AG04450 (cell line): ENCODE measurements at regions not wholly inside any gene's neighbourhood (a gene's known extent, or its start where the extent isn't known, plus 50 kb on each side); places are given as distances from the start of the nearest gene placed in this dataset.

Experiments used
- CTCF ChIA-PET: fragments of 300-600, 350-600 bp; formaldehyde crosslinking; extraction: SDS; loops from one replicate; lab custom pipeline; 2022; ENCODE audit warnings: antibody characterized with exemption, inconsistent platforms; lab: Charles Lee
- POLR2A ChIA-PET: fragments of 350-600 bp; formaldehyde crosslinking; extraction: SDS; loops from one replicate; lab custom pipeline; 2021; ENCODE audit warnings: antibody characterized with exemption, inconsistent platforms; lab: Yijun Ruan, JAX
- DNase-seq: peaks from one replicate; pipeline ENCODE4 v3.0.0-alpha.2; 2011; ENCODE audit warnings: low read depth, low spot score
- H3K27ac ChIP-seq: one replicate; pipeline ENCODE4 v1.5.1; 2012; ENCODE audit warnings: low read depth, low read length, control low read depth
- H3K27me3 ChIP-seq: one replicate; pipeline ENCODE4 v1.6.0; 2012; ENCODE audit warnings: low read length; ENCODE audit not compliant: control insufficient read depth, insufficient read depth
- H3K4me3 ChIP-seq: 2 replicates; pipeline ENCODE4 v1.5.1; 2011; ENCODE audit warnings: mild to moderate bottlenecking, low read depth, low read length, control low read depth
- H3K9me3 ChIP-seq: 2 replicates; pipeline ENCODE4 v1.5.1; 2012; ENCODE audit warnings: low read length; ENCODE audit not compliant: control insufficient read depth, insufficient read depth
- TF ChIP-seq, protein P1 (sequence below): IDR thresholded peaks from 2 replicates; pipeline ENCODE4 v1.5.1; 2011; ENCODE audit warnings: low read depth, low read length, control low read depth, inconsistent platforms

GRCh38 chr5:73380041-73380440 lies 68.5 kb downstream of the FOXD1 start:
- CTCF ChIA-PET: no interaction called here
- Histone ChIP-seq H3K27me3 (no peaks in the 10 kb centered on the region), H3K4me3 (no peak overlapping the region), H3K9me3 (peaks cover 36% of the 10 kb centered on the region), H3K27ac (no peak overlapping the region)
- POLR2A ChIA-PET: no interaction called here
- TF ChIP-seq, protein P1, sequence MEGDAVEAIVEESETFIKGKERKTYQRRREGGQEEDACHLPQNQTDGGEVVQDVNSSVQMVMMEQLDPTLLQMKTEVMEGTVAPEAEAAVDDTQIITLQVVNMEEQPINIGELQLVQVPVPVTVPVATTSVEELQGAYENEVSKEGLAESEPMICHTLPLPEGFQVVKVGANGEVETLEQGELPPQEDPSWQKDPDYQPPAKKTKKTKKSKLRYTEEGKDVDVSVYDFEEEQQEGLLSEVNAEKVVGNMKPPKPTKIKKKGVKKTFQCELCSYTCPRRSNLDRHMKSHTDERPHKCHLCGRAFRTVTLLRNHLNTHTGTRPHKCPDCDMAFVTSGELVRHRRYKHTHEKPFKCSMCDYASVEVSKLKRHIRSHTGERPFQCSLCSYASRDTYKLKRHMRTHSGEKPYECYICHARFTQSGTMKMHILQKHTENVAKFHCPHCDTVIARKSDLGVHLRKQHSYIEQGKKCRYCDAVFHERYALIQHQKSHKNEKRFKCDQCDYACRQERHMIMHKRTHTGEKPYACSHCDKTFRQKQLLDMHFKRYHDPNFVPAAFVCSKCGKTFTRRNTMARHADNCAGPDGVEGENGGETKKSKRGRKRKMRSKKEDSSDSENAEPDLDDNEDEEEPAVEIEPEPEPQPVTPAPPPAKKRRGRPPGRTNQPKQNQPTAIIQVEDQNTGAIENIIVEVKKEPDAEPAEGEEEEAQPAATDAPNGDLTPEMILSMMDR: no peak
- DNase-seq: no peak

DNA sequence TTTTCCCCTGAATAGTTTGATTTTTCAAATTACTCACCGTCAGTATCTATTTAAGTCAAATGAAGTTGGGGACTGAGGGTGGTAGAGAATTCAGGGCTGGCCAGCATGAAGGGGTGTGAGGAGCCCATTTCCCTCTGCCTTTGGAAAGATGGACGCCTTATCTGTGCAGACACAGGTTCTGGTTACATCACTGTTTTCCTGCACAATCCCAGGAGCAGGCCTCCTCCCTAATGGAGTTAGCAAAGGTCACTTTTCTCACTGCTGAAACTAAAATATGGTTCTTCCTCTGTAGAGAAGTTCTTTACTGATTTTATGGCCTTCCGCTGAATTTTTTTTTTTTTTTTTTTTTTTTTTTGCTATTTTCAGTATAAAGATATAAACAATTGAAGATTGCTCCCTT lies 69.1 kb downstream of the FOXD1 start:
- TF ChIP-seq, protein P1: no peak
- H3K27me3 ChIP-seq: no peaks in the 10 kb centered on the region
- peaks cover 36% of the 10 kb centered on the region for H3K9me3 ChIP-seq
- POLR2A ChIA-PET: no interaction called here
- CTCF ChIA-PET: no interaction called here
- no peak overlapping the region for H3K27ac ChIP-seq
- no peak for DNase-seq
- no peak overlapping the region for H3K4me3 ChIP-seq

DNA sequence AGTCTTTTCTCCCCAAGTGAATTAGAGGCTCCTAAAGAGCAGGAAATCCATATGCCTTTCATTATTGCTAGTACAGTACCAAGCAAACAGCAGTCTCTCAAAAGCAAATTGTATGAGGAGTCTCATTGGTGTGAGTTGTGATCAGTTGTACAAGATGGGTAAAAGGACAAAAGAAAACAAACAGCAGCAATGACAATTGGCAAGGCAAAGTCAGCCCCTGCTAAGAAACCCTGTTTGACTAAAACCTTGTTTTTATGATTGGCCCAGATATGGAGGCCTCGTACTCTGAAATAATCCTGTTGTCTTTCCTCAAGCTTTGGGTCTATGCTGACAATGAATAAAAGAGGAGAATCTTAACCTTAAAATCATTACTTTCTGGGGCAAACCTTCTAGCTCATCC lies 69.8 kb downstream of the FOXD1 start:
- CTCF ChIA-PET: interaction anchor here (0.8 to 2.1 kb wide), 4 partner anchors 15 to 163 kb away, joined by 3 to 12 read pairs (median 3); no protein-coding TSS in a partner anchor
- POLR2A ChIA-PET: interaction anchor here (1.0 to 1.3 kb wide), 4 partner anchors 9 to 70 kb away, joined by 4 to 5 read pairs (median 4); partner anchors contain the start of gene FOXD1

DNA sequence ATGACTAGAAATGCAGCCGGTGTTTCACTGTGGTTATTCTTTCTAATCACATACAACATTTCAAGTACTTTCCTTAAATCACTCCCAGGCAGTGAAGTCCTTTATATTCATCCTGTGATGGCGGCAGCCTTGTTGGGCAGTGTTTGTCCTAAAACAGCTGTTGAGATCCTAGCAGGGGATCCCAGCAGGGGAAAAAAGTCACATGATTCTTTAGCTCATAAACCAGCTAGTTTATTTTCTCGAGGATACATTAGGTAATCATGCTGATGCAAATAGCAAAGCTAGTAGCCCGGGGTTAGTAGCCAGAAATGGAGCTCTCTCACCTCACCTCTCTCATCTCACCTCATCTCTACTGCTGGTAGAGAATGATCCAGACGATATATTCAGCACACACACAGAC lies 70.5 kb downstream of the FOXD1 start:
- Histone ChIP-seq H3K9me3 (peaks cover 32% of the 10 kb centered on the region), H3K27ac (peak overlapping the region; percentile 4), H3K4me3 (no peak overlapping the region), H3K27me3 (no peaks in the 10 kb centered on the region)
- ChIA-PET CTCF (interaction anchor here (0.8 to 2.1 kb wide), 6 partner anchors 14 to 162 kb away, joined by 3 to 12 read pairs (median 3); no protein-coding TSS in a partner anchor), POLR2A (interaction anchor here (1.0 to 1.3 kb wide), 4 partner anchors 10 to 70 kb away, joined by 4 to 5 read pairs (median 4); partner anchors contain the start of gene FOXD1)
- no peak for DNase-seq
- TF ChIP-seq, protein P1: no peak

More for the DNA sequence above, 69.8 kb downstream of the FOXD1 start:
- H3K27ac ChIP-seq: no peak overlapping the region
- H3K4me3 ChIP-seq: no peak overlapping the region
- peaks cover 36% of the 10 kb centered on the region for H3K9me3 ChIP-seq
- no peak for DNase-seq
- H3K27me3 ChIP-seq: no peaks in the 10 kb centered on the region
- TF ChIP-seq, protein P1: no peak

DNA sequence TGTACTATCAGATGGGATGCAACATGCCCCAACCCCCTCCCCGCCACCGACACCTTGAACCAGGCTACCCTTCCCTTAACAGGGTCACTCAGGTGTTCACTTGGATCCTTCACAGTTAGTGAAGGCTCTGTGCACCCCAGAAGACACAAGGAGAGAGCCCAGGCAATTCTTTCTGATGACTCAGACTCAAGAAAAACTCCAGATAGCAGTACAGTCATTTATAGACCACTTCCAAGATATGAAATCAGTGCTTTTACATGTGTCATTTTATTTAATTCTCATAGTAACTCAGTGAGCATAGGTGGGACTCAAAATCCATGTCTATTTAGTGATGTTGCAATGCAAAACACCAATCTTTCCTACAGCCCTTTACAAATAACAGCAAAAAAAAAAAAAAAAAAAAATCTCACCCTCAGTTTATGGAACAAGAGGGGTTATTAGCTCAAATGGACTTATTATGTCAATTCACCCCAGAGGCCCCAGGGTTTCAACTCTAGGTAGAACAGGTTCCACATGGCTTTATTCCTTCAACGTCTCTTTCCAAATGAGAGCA lies 71.9 kb downstream of the FOXD1 start:
- TF ChIP-seq, protein P1: no peak
- H3K27ac ChIP-seq: no peak overlapping the region
- no peak for DNase-seq
- peaks cover 19% of the 10 kb centered on the region for H3K9me3 ChIP-seq
- POLR2A ChIA-PET: interaction anchor here (0.6 kb wide), 2 partner anchors 38 to 422 kb away, joined by 3 to 6 read pairs; no protein-coding TSS in a partner anchor
- H3K4me3 ChIP-seq: no peak overlapping the region
- CTCF ChIA-PET: interaction anchor here (0.6 to 2.1 kb wide), 2 partner anchors 45 to 161 kb away, joined by 4 to 12 read pairs; no protein-coding TSS in a partner anchor
- H3K27me3 ChIP-seq: no peaks in the 10 kb centered on the region
